HG02852 (cell line): ENCODE measurements at regions not wholly inside any gene's neighbourhood (a gene's known extent, or its start where the extent isn't known, plus 50 kb on each side); places are given as distances from the start of the nearest gene placed in this dataset.

Source experiments
- ATAC-seq: cut with Tn5 transposase; IDR thresholded peaks from one replicate; pipeline ENCODE4 v1.9.1; 2021; ENCODE audit warnings: mild to moderate bottlenecking, moderate library complexity; ENCODE audit not compliant: unreplicated experiment

DNA sequence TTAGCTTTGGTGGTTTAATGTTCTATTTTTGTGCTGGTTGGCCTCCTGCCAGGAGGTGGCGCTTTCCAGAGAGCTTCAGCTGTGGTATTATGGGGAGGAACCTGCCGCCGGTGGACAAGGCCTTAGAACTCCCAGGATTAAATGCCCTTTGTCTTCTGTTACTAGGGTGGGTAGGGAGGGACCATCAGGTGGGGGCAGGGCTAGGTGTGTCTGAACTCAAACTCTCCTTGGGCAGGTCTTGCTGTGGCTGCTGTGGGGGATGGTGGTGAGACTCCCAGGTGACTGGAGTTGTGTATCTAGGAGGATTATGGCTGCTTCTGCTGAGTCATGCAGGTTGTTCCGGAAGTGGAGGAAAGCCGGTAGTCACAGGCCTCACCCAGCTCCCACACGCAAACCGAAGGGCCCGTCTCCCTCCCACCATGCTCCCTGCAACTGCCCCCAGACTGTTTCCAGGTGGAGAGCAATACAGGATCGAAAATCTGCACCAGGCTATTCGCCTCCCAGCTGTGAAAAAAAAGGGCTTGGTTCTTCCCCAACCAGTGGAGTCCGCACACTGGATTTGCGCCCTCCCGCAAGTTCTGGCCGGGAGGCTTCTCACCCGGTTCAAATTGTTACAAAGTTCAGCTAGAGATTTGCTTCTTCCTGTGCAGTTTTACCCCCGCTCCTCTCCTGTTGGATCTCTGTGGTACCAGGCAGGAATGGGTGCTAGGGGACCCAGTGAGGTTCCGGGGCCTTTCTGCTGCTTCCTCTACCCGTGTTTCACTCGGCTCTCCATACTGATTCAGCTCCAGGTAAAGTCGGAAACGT lies 220.5 kb downstream of the CENPF start:
- no peak for ATAC-seq

DNA sequence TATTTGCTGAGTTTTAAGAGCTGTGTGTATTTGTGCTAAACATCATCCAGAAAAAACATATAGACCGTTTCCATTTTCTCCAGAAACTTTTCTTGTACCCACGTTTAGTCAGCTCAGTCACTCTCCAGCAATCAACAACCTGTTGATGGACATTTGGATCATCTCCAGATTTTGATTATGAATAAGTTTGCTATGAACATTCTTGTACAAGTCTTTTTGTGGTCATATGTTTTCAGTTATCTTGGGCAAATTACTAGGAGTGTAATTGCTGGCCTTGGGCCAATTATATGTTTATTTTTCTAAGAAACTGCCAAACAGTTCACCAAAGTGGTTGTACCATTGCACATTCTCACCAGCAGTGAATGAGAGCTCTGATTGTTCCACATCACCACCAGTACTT lies 221.8 kb downstream of the CENPF start:
- no peak for ATAC-seq

DNA sequence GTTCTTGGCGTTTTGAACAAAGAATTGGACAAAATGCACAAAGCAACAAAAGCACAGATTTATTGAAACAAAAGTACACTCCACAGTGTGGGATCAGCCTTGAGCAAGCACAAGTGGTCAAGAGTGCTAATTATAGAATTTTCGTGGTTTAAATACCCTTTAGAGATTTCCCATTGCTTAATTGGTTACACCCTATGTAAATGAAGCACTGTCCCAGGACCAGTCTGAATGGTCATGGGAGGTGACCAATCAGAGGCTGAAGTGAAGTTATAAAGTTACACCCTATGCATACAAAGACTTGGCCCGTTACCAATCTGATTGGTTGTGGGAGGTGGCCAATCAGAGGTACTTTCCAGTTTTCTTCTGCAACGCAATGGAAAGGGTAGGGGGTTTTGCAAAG lies 223.6 kb downstream of the CENPF start:
- ATAC-seq: no peak

DNA sequence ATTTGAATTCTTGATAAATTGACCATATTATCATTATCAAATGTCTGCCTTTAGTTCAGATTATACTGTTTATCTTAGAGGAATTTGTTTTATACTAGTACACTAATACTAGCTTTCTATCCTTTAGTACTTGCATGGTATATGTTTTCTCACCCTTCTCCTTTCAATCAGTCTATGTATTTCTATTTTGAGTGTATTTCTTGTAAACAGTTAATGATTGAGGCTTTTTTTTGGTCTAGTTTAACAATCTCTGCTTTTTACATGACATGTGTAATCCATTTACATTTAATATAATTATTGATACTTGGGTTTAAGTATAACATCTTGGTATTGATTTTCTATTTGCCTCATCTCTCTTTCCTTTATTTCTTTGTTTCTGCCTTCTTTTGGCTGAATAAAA lies 224.9 kb downstream of the CENPF start:
- no peak for ATAC-seq

DNA sequence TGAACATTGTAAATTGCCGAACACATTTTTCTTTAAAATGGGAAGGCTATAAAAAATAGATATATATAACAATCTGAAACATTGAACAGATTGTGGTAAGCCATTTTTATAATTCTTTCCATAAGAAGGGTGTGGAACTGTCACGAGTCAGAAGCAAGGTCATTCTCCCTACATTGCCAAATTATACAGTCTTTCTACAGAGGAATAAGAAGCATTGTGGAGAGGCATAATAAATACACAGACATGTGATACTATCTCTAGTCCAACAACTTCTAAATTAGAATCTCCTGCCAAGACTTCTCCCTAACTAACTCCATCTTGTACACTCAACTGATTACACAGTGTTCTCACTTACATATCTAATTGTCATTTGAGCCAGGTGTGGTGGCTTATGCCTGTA lies 227.9 kb downstream of the CENPF start:
- no peak for ATAC-seq

DNA sequence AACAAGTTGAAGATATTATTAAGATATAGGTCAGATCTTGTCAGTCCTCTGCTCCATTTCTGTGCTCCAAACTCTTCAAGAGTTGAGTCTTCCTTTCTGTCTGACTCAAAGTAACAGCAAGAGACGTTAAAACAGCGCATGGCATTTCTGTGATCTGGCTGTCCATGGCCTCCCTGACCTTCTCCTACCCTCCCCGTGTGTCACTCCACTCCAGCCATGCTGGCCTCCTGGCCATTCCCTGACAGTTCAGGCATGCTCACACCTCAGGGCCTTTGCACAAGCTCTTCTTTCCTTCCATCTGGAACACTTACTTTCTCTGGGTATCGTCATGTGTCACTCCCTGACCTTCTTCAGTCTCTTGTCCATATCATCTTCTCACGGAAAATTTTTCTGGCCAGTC lies 229.0 kb downstream of the CENPF start:
- no peak for ATAC-seq

DNA sequence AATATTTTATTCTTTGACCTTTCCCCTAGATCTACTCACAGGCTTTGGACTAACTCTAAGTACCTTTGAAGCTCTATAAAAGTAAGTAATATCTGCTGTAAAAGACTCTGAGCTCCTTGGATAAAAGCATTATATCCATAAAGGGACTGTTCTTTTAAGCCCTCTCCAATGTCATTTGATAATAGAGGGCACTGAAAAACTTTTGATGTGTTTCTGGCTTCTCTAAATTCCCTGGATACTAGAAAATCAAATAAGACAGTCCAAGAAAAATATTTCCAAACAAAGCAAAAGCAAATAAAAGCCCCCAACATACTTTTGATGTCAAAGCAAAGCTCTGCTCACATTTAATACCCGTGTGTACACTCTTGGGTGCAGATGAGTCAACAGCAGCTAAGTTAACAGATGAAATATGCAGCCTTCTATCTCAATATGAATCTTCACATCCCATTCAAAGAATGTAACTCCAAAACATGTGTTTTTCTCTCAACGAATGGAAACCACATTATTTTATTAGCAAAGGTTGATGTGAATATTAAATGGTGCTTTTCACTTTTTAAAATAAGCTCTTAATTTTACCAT lies 230.3 kb downstream of the CENPF start:
- no peak for ATAC-seq

DNA sequence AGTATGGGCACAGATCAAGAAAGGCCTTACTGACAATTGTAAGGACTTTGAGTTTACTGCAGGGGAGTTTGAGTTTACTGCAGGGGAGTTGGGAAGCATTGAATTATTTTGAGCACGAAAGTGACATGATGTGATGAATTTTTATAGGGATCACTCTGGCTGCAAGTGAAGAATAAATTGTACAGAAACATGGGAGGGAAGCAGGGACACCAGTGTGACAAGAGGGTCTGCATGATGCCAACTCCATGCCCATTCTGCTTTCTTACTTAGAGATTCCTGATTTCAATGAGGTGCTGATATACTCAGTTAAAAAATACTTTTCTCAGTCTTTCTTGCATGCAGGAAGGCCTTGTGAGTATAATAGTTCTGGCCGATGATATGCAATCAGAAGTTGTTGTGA lies 234.4 kb downstream of the CENPF start:
- no peak for ATAC-seq

DNA sequence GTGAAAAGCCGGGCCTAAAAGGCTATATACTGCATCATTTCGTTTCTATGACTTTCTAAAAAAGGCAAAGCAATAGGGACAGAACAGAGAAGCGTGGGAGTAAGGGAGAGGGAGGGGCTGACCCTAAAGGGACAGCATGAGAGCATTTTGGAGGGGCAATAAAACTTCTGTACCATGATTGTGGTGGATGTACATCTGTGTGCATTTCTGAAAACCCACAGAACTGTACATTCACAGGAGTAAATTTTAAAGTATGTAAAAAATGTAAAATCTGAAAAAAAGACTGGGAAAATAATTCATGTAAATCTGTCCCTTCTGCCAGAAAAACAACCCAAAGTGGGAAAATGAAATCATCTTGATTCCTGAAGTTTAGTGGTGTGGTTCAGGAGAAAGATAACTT lies 235.4 kb downstream of the CENPF start:
- ATAC-seq: no peak

DNA sequence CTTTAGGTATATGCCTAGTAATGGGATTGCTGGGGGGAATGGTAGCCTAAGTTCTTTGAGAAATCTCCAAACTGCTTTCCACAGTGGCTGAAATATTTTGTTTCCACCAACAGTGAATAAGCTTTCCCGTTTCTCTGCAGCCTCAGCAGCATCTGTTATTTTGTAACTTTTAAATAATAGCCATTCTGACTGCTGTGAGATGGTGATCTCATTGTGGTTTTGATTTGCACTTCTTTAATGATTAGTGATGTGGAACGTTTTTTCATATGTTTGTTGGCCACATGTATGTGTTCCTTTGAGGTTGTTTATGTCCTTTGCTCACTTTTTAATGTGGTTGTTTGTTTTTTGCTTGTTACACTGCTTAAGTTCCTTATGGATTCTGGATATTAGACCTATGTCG lies 237.4 kb downstream of the CENPF start:
- no peak for ATAC-seq

DNA sequence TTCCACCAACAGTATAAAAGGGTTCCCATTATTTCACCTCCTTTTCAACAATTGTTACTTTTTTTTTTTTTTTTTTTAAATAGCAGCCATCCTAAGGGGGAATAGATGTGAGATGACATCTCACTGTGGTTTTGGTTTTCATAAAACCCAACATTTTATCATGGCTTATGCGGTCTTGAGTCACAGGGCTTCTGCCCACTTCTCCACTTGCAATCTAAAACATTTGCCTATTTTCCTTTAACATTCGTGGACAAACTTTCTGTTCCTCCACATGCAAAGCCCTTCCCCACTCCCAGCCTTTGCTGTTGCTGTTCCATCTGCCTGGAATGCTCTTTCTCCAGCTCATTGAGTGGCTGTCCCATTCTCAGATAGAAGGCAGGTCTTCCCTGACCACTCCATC lies 239.7 kb upstream of the KCNK2 start:
- no peak for ATAC-seq

DNA sequence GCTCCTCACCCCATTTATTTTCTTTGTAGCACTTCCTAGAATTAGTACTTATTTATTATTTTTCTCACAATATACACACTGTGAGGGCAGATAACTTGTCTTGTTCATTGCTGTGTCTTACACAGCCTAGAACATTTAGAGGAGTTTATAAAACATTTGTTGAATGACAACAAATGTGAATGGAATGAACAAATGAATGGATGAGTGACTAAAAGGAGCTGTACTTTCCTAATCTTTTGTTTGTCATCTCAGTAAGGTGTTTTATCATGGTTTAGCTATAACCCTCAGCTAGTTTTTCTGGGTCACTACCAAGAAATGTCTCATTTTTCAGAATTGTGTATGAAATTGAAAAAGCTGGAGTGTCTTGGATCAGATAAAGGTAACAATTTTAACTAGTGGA lies 239.3 kb upstream of the KCNK2 start:
- ATAC-seq: no peak

DNA sequence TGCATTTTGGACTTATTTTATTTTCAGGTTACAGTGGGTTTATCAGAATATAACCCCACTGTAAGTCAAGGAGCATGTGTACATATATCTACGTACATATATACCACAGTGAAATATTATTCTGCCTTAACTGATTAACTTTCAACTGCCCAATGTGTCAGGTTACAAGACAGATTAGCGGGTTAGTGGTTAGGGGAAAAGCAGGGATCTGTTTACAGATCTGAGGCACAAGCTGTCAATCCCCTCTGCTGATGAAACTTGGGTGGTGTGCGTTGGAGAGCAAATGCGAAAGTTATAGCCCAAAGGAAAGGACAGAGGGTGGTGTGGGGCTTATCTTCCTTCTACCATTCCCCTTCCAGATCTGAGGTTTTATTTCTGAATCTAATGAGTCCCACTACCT lies 238.2 kb upstream of the KCNK2 start:
- ATAC-seq: no peak

DNA sequence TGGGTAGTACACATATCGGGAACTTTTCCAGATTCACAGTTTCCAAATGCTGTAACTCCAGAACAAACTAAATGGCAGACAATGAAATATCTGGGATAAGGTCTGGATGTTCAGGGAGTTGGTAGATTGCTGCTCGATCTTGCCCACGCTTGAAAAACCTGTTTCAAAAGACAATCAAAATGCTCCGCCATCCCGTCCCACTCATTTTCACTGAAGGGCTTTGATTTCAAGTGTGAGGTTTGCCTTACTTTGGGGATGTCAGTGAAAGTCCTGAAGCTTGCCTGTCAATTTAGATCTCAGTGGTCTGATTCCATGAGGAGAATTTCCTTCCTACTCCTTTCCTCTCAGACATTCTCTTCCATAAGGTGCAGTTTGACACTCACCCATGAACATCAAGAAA lies 236.3 kb upstream of the KCNK2 start:
- ATAC-seq: no peak

DNA sequence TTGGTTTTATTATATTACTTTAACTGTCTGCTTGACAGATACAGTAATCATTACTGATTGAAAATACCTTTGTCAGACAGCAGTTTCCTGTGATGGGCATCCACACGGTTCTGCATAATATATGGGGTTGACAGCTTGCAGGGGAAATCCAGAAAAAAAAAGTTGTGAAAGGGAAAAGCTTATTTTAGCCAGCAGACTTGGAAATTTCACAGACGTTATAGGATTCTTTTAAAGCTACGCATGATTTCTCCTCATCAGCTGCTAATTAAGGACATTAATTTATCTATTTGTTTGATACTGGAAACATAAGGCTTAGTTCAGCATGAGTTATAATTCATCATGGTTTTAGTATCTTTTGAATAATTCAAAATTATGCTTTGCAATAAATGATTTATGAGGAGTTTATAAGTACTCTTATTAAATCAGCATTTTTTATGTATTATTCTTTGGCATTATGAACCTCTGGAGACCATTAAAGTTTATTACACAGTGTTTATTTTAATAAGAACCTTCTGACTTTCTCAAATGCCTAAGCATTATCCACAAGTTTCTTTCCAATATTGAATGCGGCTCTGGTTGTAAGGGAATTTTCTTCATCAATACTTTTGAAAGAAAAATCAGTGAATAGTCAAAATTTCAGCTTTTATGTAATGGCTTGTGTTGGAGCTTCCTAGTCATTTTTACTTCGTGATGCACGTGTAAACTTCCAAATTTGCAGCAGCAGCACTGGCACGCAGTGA lies 235.3 kb upstream of the KCNK2 start:
- no peak for ATAC-seq

DNA sequence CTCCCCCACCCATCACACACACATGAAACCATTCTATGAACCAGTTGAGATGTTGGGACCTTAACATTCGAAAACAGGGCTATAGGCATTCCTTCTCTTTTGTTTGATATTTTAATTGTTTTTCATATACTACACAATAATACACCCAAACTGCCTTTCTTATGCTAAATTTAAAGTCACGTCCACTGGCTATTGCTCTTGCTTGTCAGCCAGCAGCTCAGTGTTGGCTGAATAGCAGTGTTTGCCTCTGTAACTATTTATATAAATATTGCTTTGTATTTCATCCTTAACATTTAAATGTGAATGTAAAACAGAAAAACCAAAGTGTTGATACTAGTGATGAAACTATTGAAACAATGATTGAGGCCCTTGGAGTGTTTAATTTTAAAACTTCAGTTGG lies 234.4 kb upstream of the KCNK2 start:
- no peak for ATAC-seq

DNA sequence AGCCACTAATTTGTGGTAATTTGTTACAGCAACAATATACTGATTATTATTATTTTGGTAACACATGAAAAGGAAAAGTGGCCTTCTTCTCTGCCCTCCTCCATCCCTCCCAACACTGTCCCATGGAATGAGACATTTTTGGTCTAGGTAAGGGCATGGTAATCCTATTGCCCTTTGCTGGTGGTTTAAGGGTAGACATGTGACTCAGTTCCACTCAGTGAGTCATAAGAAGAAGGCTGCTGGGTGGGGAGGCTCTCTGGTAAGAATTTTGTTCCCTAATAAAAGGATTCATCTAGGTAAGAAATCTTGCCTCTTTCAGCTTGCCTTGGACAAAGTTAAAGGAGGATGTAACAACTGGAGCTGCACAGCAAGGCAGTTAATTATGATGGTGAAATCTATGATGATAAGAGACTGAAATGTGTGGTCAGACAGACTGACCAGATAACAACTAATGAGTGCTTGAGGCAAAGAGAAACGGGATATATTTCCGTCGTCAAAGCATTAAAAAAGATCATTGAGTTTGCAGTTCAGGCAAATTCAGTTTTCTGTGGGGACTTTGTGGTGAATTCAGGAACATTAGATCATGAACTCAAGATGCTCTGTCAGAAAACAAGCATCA lies 232.0 kb upstream of the KCNK2 start:
- no peak for ATAC-seq

DNA sequence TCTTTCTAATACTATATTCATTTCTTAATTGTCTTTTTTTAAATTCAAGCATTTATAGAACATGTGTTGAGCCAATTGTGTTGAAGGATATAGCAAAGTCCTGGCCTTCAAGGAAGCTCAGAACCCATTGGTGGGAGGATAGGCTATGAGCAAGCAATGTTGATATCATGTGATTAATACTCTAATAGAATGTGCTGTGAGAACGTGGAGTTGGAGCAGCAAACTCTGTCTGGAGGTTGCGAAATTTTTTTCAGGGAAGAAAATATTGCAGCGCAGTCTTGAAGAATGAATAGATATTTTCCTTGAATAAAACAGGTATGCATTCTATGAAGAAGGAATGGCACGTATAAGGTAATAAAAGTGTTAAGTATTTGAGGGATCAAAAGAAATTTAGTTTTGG lies 229.2 kb upstream of the KCNK2 start:
- no peak for ATAC-seq

DNA sequence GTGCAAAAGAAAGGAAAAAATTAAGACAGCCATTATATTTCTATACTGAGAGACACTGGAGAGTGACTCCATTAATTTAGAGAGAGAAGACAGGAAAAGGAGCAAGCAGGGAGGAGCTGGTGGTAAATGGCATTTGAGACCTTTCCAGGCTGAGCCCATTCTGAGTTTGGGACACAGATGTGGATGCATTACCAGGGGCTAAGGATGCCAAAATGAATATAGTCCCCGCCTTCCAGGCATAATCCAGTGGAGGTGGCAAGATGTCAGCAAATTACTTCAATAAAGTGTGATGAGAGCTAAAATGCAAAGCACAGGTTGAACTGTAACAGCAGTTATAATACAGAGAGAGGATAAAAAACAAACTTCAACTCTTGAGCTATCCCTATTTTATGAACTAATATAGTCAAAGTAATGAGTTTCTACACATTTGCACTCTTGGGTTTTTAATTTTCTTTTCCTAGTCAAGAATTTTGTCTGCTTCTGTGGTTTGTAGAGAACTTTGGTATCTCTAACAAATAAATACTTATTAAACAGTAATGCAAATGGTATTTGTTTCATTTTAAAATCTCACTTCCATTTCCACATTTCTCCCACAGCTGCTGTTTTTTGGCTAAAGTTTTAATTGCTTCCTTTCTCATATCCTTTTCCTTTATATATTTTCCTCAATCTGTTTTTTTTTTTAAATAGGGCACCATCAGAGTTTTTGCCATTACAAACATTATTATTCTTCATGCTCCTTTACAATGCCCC lies 228.2 kb upstream of the KCNK2 start:
- ATAC-seq: no peak

DNA sequence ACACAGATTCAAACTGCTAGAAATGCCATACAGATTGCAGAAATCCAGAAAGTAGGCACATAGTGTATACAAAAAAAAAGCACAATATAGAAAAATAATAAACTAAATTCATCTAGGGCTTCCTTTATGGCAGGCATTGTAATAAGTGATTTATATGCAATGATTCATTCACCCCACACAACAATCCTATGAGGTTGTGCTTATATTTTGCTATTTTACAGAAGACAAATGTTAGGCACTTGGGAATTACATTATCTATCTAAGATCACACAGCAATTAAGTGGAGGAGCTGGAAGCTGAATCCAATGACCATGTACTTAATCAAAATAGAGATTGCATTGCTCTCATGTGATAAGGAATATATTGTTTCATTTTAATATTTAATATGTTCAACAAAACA lies 225.7 kb upstream of the KCNK2 start:
- ATAC-seq: no peak

DNA sequence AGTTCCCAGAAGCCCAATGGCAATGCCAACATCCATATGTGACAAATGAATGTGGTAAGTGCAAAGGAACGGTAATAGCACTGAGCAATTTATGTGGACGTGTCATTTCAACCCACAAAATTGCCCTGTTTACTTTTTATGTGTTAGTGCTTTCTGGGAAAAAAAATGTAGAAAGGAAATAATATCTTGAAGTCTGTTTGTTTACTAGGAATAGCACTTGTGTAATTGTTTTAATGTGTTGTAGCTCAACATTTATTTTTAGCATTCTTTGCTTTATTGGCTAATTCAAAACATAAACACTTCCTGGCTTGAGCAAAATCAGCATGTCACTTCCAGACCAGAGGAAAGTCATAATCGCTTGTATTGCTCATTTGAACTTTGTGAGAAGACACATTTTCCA lies 224.8 kb upstream of the KCNK2 start:
- no peak for ATAC-seq
